HG03097 (cell line): ENCODE measurements at regions not wholly inside any gene's neighbourhood (a gene's known extent, or its start where the extent isn't known, plus 50 kb on each side); places are given as distances from the start of the nearest gene placed in this dataset.

ENCODE experiments used
- ATAC-seq: cut with Tn5 transposase; IDR thresholded peaks from one replicate; pipeline ENCODE4 v1.9.1; 2021; ENCODE audit not compliant: unreplicated experiment, low FRiP score

- no peak for ATAC-seq
Measured at GRCh38 chr18:45119876-45120275, 439.2 kb downstream of the SETBP1 start.

GRCh38 chr18:45121146-45121545, 440.5 kb downstream of the SETBP1 start:
- ATAC-seq, result no peak

GRCh38 chr18:45122506-45122905, 441.8 kb downstream of the SETBP1 start:
- ATAC-seq, result no peak

- ATAC-seq, result no peak
Measured at GRCh38 chr18:45127405-45127804, 446.7 kb downstream of the SETBP1 start.

GRCh38 chr18:45133276-45133675, 452.6 kb downstream of the SETBP1 start:
- ATAC-seq, result no peak

GRCh38 chr18:45136381-45137086, 455.8 kb downstream of the SETBP1 start:
- ATAC-seq, result no peak

- no peak for ATAC-seq
Measured at GRCh38 chr18:45137087-45137419, 456.4 kb downstream of the SETBP1 start.

GRCh38 chr18:45139478-45139877, 458.8 kb downstream of the SETBP1 start:
- no peak for ATAC-seq

GRCh38 chr18:45142868-45143267, 462.2 kb downstream of the SETBP1 start:
- no peak for ATAC-seq

- no peak for ATAC-seq
Measured at GRCh38 chr18:45149712-45150111, 465.6 kb upstream of the SLC14A2 start.

GRCh38 chr18:45151645-45152044, 463.6 kb upstream of the SLC14A2 start:
- ATAC-seq, result no peak

- ATAC-seq, result no peak
Measured at GRCh38 chr18:45155526-45155925, 459.8 kb upstream of the SLC14A2 start.

GRCh38 chr18:45156946-45157345, 458.3 kb upstream of the SLC14A2 start:
- no peak for ATAC-seq

GRCh38 chr18:45157576-45157975, 457.7 kb upstream of the SLC14A2 start:
- no peak for ATAC-seq

- peak; percentile 56 for ATAC-seq
Measured at GRCh38 chr18:45161850-45162249, 453.4 kb upstream of the SLC14A2 start.

- no peak for ATAC-seq
Measured at GRCh38 chr18:45163871-45164270, 451.4 kb upstream of the SLC14A2 start.

- no peak for ATAC-seq
Measured at GRCh38 chr18:45164551-45164950, 450.7 kb upstream of the SLC14A2 start.

- no peak for ATAC-seq
Measured at GRCh38 chr18:45165176-45165713, 450.0 kb upstream of the SLC14A2 start.

GRCh38 chr18:45165871-45166270, 449.4 kb upstream of the SLC14A2 start:
- ATAC-seq, result no peak

- no peak for ATAC-seq
Measured at GRCh38 chr18:45166341-45166835, 448.9 kb upstream of the SLC14A2 start.

GRCh38 chr18:45166836-45167551, 448.3 kb upstream of the SLC14A2 start:
- no peak for ATAC-seq
